ENCODE measurements at regions not wholly inside any gene's neighbourhood (a gene's known extent, or its start where the extent isn't known, plus 50 kb on each side); places are given as distances from the start of the nearest gene placed in this dataset.

DNA sequence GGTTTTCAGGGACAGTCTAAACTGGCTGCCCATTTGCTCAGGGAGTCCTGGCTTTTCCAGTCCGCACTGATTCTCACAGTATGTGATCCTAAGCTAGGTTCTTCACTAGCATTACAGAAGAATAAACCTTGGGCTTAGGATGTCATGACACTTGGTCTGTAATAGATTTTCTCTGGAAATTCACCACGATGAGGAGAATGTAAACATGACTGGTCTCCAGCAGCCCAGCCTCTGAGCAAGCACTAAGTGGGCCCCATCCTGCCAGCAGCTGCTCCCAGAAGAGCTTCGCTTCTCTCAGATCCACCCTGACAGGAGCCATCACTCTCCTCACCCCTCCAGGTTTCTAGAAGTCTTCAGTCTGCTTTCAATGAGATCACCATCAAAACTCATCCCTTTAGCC is 103.7 kb upstream of the ZPBP start:
- Histone ChIP-seq H3K9me3 (no peaks in the 10 kb centered on the region), H3K9ac (ENCODE audit: low read depth in 2 of 2, low read length in 2 of 2) (no peak overlapping the region), H3K4me3 (no peak overlapping the region), H3K36me3 (no peaks in the 10 kb centered on the region), H3K27me3 (no peaks in the 10 kb centered on the region), H3K4me1 (no peaks in the 10 kb centered on the region), H3K27ac (no peak overlapping the region)
- intact Hi-C loops (cut with DNase I): no loop called here
- DNase-seq: no peak
- TF ChIP-seq CTCF (IDR thresholded peaks at IDR 0.05): no peak

GRCh38 chr7:50190776-50191175 is 97.7 kb upstream of the ZPBP start:
- intact Hi-C loops (cut with DNase I): no loop called here
- H3K4me3 ChIP-seq: no peak overlapping the region
- no peak overlapping the region for H3K27ac ChIP-seq
- H3K9ac ChIP-seq (ENCODE audit: low read depth in 2 of 2, low read length in 2 of 2): no peak overlapping the region
- no peaks in the 10 kb centered on the region for H3K9me3 ChIP-seq
- DNase-seq: no peak
- TF ChIP-seq CTCF (IDR thresholded peaks at IDR 0.05): no peak
- H3K36me3 ChIP-seq: no peaks in the 10 kb centered on the region
- no peaks in the 10 kb centered on the region for H3K27me3 ChIP-seq
- no peaks in the 10 kb centered on the region for H3K4me1 ChIP-seq

- Histone ChIP-seq H3K27ac (no peak overlapping the region), H3K9ac (ENCODE audit: low read depth in 2 of 2, low read length in 2 of 2) (no peak overlapping the region), H3K4me1 (no peaks in the 10 kb centered on the region), H3K27me3 (no peaks in the 10 kb centered on the region), H3K36me3 (no peaks in the 10 kb centered on the region), H3K4me3 (no peak overlapping the region), H3K9me3 (no peaks in the 10 kb centered on the region)
- no peak for DNase-seq
- intact Hi-C loops (cut with DNase I): no loop called here
- TF ChIP-seq CTCF (IDR thresholded peaks at IDR 0.05): no peak
Measured at GRCh38 chr7:50189371-50189770, 96.3 kb upstream of the ZPBP start.

DNA sequence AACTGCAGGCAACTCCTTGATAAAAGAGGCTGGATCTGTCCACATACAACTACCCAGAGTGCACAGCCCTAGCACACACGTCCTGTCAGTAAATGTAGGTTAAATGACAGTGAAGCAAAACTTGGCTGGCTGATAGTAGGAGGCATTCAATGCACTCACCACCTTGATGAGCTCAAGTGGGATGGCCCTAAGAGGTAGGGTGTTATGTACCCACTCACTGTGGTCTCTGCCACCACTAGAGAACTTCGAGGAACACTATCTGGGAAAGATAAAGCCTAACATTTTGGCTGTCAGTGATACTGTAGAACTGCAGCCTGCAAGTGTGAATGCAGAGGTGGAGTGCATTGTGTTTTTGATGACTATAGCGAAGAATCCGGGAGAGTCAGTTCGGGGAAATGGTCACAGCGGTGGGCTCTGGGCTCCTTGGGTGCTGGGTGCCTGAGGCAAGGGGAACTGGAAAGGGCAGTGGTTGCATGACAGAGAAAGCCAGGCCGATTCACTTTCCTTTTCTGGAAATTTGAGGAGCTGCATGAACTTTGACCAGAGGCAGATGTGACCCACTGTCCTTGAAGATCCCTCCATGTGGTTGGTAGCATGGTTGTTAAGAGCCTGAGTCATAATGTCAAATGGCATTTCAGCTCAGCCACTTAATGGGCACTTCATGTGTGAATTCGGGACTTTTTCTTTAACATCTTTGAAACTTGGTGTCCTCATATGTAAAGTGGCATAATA is 93.1 kb upstream of the ZPBP start:
- H3K27ac ChIP-seq: no peak overlapping the region
- H3K36me3 ChIP-seq: no peaks in the 10 kb centered on the region
- no peak for DNase-seq
- intact Hi-C loops (cut with DNase I): no loop called here
- H3K9me3 ChIP-seq: no peaks in the 10 kb centered on the region
- no peaks in the 10 kb centered on the region for H3K27me3 ChIP-seq
- no peaks in the 10 kb centered on the region for H3K4me1 ChIP-seq
- H3K9ac ChIP-seq (ENCODE audit: low read depth in 2 of 2, low read length in 2 of 2): no peak overlapping the region
- no peak overlapping the region for H3K4me3 ChIP-seq
- no peak for TF ChIP-seq CTCF (IDR thresholded peaks at IDR 0.05)

- Histone ChIP-seq H3K27ac (no peak overlapping the region), H3K9ac (ENCODE audit: low read depth in 2 of 2, low read length in 2 of 2) (no peak overlapping the region), H3K36me3 (no peaks in the 10 kb centered on the region), H3K4me3 (no peak overlapping the region), H3K4me1 (no peaks in the 10 kb centered on the region), H3K27me3 (no peaks in the 10 kb centered on the region), H3K9me3 (no peaks in the 10 kb centered on the region)
- intact Hi-C loops (cut with DNase I): no loop called here
- DNase-seq: no peak
- no peak for TF ChIP-seq CTCF (IDR thresholded peaks at IDR 0.05)
Measured at GRCh38 chr7:50185208-50185607, 92.2 kb upstream of the ZPBP start.

All from colonic mucosa (tissue), 4 donors.